Fibroblast of villous mesenchyme (primary cell): ENCODE measurements at regions not wholly inside any gene's neighbourhood (a gene's known extent, or its start where the extent isn't known, plus 50 kb on each side); places are given as distances from the start of the nearest gene placed in this dataset.

Experiments used
- DNase-seq: peaks from one replicate; pipeline ENCODE4 v3.0.0-alpha.2; 2010; ENCODE audit warnings: low read depth
- H3K4me3 ChIP-seq: 2 replicates; pipeline ENCODE4 v1.5.1; 2011; ENCODE audit warnings: low read depth, mild to moderate bottlenecking, low read length
- TF ChIP-seq, protein P1 (sequence below): IDR thresholded peaks from 2 replicates; pipeline ENCODE4 v1.5.1; 2012; ENCODE audit warnings: low read depth, mild to moderate bottlenecking, low read length; ENCODE audit not compliant: insufficient read depth

DNA sequence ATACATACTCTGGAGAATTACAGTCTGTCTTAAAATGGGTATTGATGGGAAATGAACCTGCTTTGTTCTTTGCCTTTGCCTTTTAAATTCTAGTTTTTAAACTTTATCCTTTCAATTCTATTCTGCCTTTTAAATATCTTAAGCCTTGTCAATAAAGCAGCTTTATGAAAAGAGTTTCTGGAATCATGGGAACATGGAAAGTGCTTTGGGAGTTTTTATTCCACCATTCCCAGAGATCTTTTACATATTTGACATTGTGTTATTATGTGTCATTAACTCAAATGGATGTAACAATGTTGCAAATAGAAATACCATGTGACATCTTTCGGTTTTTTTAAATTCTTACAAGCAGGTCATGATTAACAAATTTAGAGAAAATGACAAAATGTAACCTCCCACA, 555.7 kb upstream of the ANO3 start:
- no peak overlapping the region for H3K4me3 ChIP-seq
- TF ChIP-seq, protein P1, sequence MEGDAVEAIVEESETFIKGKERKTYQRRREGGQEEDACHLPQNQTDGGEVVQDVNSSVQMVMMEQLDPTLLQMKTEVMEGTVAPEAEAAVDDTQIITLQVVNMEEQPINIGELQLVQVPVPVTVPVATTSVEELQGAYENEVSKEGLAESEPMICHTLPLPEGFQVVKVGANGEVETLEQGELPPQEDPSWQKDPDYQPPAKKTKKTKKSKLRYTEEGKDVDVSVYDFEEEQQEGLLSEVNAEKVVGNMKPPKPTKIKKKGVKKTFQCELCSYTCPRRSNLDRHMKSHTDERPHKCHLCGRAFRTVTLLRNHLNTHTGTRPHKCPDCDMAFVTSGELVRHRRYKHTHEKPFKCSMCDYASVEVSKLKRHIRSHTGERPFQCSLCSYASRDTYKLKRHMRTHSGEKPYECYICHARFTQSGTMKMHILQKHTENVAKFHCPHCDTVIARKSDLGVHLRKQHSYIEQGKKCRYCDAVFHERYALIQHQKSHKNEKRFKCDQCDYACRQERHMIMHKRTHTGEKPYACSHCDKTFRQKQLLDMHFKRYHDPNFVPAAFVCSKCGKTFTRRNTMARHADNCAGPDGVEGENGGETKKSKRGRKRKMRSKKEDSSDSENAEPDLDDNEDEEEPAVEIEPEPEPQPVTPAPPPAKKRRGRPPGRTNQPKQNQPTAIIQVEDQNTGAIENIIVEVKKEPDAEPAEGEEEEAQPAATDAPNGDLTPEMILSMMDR = no peak
- DNase-seq = no peak

GRCh38 chr11:25777343-25777742, 554.6 kb upstream of the ANO3 start:
- no peak for DNase-seq
- no peak overlapping the region for H3K4me3 ChIP-seq
- TF ChIP-seq, protein P1 = no peak

DNA sequence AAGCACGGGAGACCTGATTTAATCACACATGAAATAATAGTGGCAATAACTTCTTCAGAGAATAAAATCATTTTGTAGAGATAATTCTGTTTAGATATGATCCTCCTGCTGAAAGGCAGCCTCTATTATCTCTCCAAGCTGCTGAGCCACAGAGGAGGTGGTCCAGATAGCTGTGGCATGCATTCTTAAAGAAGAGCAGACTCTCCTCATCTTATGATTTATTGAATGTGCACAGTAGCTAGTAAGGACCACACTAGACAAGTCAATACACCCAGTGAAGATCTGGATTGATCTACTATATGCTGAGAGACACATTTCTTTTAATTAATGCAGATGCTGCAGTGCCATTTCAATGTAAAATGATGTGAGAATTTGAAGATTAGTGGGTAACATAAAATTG, 552.9 kb upstream of the ANO3 start:
- DNase-seq = no peak
- H3K4me3 ChIP-seq = no peak overlapping the region
- TF ChIP-seq, protein P1 = no peak

- TF ChIP-seq, protein P1 = no peak
- no peak overlapping the region for H3K4me3 ChIP-seq
- no peak for DNase-seq
These were observed 544.5 kb upstream of the ANO3 start for GRCh38 chr11:25787416-25787815.

GRCh38 chr11:25790396-25790795, 541.5 kb upstream of the ANO3 start:
- no peak for DNase-seq
- TF ChIP-seq, protein P1 = no peak
- no peak overlapping the region for H3K4me3 ChIP-seq

- TF ChIP-seq, protein P1 = no peak
These were observed 538.3 kb upstream of the ANO3 start for GRCh38 chr11:25793637-25794036.

GRCh38 chr11:25794804-25795203, 537.1 kb upstream of the ANO3 start:
- H3K4me3 ChIP-seq = no peak overlapping the region
- no peak for DNase-seq
- TF ChIP-seq, protein P1 = no peak

More at GRCh38 chr11:25793637-25794036, 538.3 kb upstream of the ANO3 start:
- no peak for DNase-seq
- H3K4me3 ChIP-seq = no peak overlapping the region
